ENCODE measurements at regions not wholly inside any gene's neighbourhood (a gene's known extent, or its start where the extent isn't known, plus 50 kb on each side); places are given as distances from the start of the nearest gene placed in this dataset.

- DNase-seq (ENCODE audit: low read depth), result peak; percentile 43
- TF ChIP-seq CTCF (IDR thresholded peaks at IDR 0.05; ENCODE audit: insufficient read depth, low read length), result no peak
- no peak overlapping the region for H3K4me3 ChIP-seq (ENCODE audit: low read depth, low read length)
These were observed 508.1 kb downstream of the STIM2 start for GRCh38 chr4:27368781-27369180.

- TF ChIP-seq CTCF (IDR thresholded peaks at IDR 0.05; ENCODE audit: insufficient read depth, low read length), result no peak
- no peak overlapping the region for H3K4me3 ChIP-seq (ENCODE audit: low read depth, low read length)
- peak; percentile 27 for DNase-seq (ENCODE audit: low read depth)
These were observed 521.2 kb downstream of the STIM2 start for GRCh38 chr4:27381815-27382214.

DNA sequence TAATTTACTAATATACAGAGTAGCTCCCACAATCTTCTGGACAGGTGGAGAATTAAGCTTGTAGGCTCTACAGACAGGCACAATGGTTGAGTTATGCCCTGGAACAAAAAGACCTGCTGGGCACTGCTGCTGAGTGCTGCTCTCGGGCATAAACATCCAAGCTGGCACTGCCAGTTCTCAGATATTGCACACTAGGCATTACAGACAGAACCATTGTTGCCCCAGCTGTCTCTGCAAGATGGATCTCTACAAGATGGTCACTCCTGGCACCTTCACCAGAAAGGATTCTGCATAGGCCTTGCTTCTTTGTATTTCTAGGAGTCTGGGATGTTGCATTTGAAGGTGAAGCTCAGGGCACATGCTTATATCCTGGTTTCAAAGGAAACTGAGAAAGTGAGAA, 527.1 kb downstream of the STIM2 start:
- no peak for TF ChIP-seq CTCF (IDR thresholded peaks at IDR 0.05; ENCODE audit: insufficient read depth, low read length)
- H3K4me3 ChIP-seq (ENCODE audit: low read depth, low read length), result no peak overlapping the region
- DNase-seq (ENCODE audit: low read depth), result no peak

- DNase-seq (ENCODE audit: low read depth), result peak; percentile 90
- TF ChIP-seq CTCF (IDR thresholded peaks at IDR 0.05; ENCODE audit: insufficient read depth, low read length), result no peak
- H3K4me3 ChIP-seq (ENCODE audit: low read depth, low read length), result no peak overlapping the region
These were observed 537.2 kb downstream of the STIM2 start for GRCh38 chr4:27397886-27398285.

- DNase-seq (ENCODE audit: low read depth), result peak; percentile 57
- no peak overlapping the region for H3K4me3 ChIP-seq (ENCODE audit: low read depth, low read length)
- no peak for TF ChIP-seq CTCF (IDR thresholded peaks at IDR 0.05; ENCODE audit: insufficient read depth, low read length)
These were observed 538.1 kb downstream of the STIM2 start for GRCh38 chr4:27398631-27399310.

DNA sequence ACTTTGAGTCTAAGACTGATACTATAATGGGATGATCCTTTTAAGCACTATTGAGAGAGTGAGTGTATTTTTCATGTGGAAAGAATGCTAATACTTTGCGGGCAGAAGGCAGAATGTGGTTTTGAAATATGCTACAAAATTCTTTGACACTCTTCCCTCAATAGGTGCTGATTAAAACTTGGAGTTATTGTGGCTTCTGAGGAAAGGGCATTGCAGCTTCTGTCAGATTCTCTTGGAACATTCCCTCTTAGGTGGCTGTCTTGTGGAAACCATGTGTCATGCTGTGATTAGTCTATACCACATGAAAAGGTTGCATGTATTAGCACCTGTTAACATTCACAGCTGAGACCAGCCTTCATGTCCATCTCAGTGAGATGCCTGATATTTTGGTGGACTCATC, 547.0 kb downstream of the STIM2 start:
- no peak for TF ChIP-seq CTCF (IDR thresholded peaks at IDR 0.05; ENCODE audit: insufficient read depth, low read length)
- DNase-seq (ENCODE audit: low read depth), result no peak
- no peak overlapping the region for H3K4me3 ChIP-seq (ENCODE audit: low read depth, low read length)

DNA sequence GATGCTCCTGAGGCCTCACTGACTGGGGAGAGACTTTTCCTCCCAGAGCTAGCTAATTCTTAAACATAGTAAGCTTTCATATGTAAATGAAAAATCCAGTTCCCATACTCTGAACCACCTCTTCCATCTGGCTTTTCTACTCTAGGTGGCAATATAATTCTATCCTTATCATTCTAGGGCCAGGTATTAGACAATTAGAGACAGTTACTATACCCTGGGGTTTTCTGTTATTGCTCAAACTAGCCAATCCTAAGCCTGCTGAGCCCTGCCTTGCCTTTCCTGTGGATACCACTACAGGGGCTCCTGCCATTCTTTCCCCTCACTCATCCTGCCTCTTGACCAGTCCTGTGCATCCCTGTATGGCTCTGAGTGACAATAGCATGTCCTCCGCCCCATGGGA, 552.0 kb downstream of the STIM2 start:
- no peak for DNase-seq (ENCODE audit: low read depth)
- no peak overlapping the region for H3K4me3 ChIP-seq (ENCODE audit: low read depth, low read length)
- TF ChIP-seq CTCF (IDR thresholded peaks at IDR 0.05; ENCODE audit: insufficient read depth, low read length), result no peak

Data from fibroblast of the aortic adventitia (primary cell).